RWPE2 (cell line): ENCODE measurements at regions not wholly inside any gene's neighbourhood (a gene's known extent, or its start where the extent isn't known, plus 50 kb on each side); places are given as distances from the start of the nearest gene placed in this dataset.

Source experiments
- ATAC-seq: fragments of 200-7000 bp; cut with Tn5 transposase; 3 replicates; pipeline ENCODE4 v1.9.1; 2021; ENCODE audit warnings: low read depth
- DNase-seq: peaks from one replicate; pipeline ENCODE4 v3.0.0-alpha.2; 2020; ENCODE audit warnings: low spot score
- H3K27ac ChIP-seq: fragments of 450-650 bp; 2 replicates; pipeline ENCODE4 v1.5.1; 2017; ENCODE audit warnings: mild to moderate bottlenecking; ENCODE audit not compliant: poor library complexity, severe bottlenecking
- H3K27me3 ChIP-seq: fragments of 250-450 bp; sonication (Bioruptor Pico); 2 replicates; pipeline ENCODE4 v1.5.1; 2021; ENCODE audit warnings: mild to moderate bottlenecking, moderate library complexity; ENCODE audit not compliant: insufficient read depth, poor library complexity, severe bottlenecking
- H3K36me3 ChIP-seq: fragments of 250-450 bp; sonication (Bioruptor Pico); 2 replicates; pipeline ENCODE4 v1.5.1; 2020; ENCODE audit warnings: low read depth, mild to moderate bottlenecking, moderate library complexity
- H3K4me1 ChIP-seq: fragments of 250-450 bp; sonication (Bioruptor Pico); 2 replicates; pipeline ENCODE4 v1.5.1; 2021; ENCODE audit warnings: mild to moderate bottlenecking, moderate library complexity; ENCODE audit not compliant: insufficient read depth, poor library complexity, severe bottlenecking
- H3K4me3 ChIP-seq: fragments of 250-450 bp; sonication (Bioruptor Pico); 2 replicates; pipeline ENCODE4 v1.5.1; 2021; ENCODE audit warnings: mild to moderate bottlenecking, moderate library complexity; ENCODE audit not compliant: severe bottlenecking
- H3K9me3 ChIP-seq: fragments of 250-450 bp; sonication (Bioruptor Pico); 2 replicates; pipeline ENCODE4 v1.5.1; 2021; ENCODE audit warnings: mild to moderate bottlenecking, moderate library complexity; ENCODE audit not compliant: severe bottlenecking
- CTCF ChIP-seq: fragments of 450-650 bp; IDR thresholded peaks from one replicate; pipeline ENCODE4 v1.5.1; 2017; ENCODE audit warnings: mild to moderate bottlenecking, moderate library complexity; ENCODE audit not compliant: poor library complexity, severe bottlenecking

GRCh38 chr17:13204607-13205237 lies 186.9 kb upstream of the ELAC2 start:
- ATAC-seq (no peak), DNase-seq (no peak)
- no peaks in the 10 kb centered on the region for H3K9me3 ChIP-seq
- no peaks in the 10 kb centered on the region for H3K36me3 ChIP-seq
- H3K4me1 ChIP-seq: no peaks in the 10 kb centered on the region
- no peak overlapping the region for H3K4me3 ChIP-seq
- no peak overlapping the region for H3K27ac ChIP-seq
- H3K27me3 ChIP-seq: peaks cover 26% of the 10 kb centered on the region
- TF ChIP-seq CTCF: no peak

GRCh38 chr17:13202835-13203234 lies 185.0 kb upstream of the ELAC2 start:
- no peak overlapping the region for H3K27ac ChIP-seq
- no peaks in the 10 kb centered on the region for H3K9me3 ChIP-seq
- no peak for TF ChIP-seq CTCF
- no peaks in the 10 kb centered on the region for H3K36me3 ChIP-seq
- DNase-seq: no peak
- H3K27me3 ChIP-seq: peaks cover 26% of the 10 kb centered on the region
- H3K4me1 ChIP-seq: no peaks in the 10 kb centered on the region
- H3K4me3 ChIP-seq: no peak overlapping the region
- no peak for ATAC-seq

GRCh38 chr17:13200671-13201070 lies 182.8 kb upstream of the ELAC2 start:
- Histone ChIP-seq H3K4me3 (no peak overlapping the region), H3K27ac (no peak overlapping the region), H3K4me1 (no peaks in the 10 kb centered on the region), H3K9me3 (no peaks in the 10 kb centered on the region), H3K27me3 (peaks cover 32% of the 10 kb centered on the region), H3K36me3 (no peaks in the 10 kb centered on the region)
- ATAC-seq: no peak
- no peak for DNase-seq
- TF ChIP-seq CTCF: no peak

GRCh38 chr17:13199425-13199824 lies 181.6 kb upstream of the ELAC2 start:
- Histone ChIP-seq H3K36me3 (no peaks in the 10 kb centered on the region), H3K9me3 (no peaks in the 10 kb centered on the region), H3K4me1 (no peaks in the 10 kb centered on the region), H3K27me3 (peaks cover 38% of the 10 kb centered on the region), H3K4me3 (no peak overlapping the region), H3K27ac (no peak overlapping the region)
- no peak for TF ChIP-seq CTCF
- no peak for DNase-seq
- no peak for ATAC-seq

- Histone ChIP-seq H3K27ac (no peak overlapping the region), H3K36me3 (no peaks in the 10 kb centered on the region), H3K27me3 (peaks cover 57% of the 10 kb centered on the region), H3K4me1 (no peaks in the 10 kb centered on the region), H3K9me3 (no peaks in the 10 kb centered on the region), H3K4me3 (no peak overlapping the region)
- no peak for TF ChIP-seq CTCF
- DNase-seq: no peak
- ATAC-seq: no peak
Measured at GRCh38 chr17:13197586-13197985, 179.8 kb upstream of the ELAC2 start.
